ENCODE measurements at regions not wholly inside any gene's neighbourhood (a gene's known extent, or its start where the extent isn't known, plus 50 kb on each side); places are given as distances from the start of the nearest gene placed in this dataset.

GRCh38 chr6:14463110-14463509 lies 345.5 kb downstream of the CD83 start:
- Mint-ChIP-seq H3K27ac (no peak overlapping the region), H3K4me3 (no peak overlapping the region), H3K27me3 (no peaks in the 10 kb centered on the region), H3K36me3 (ENCODE audit: low read depth) (no peaks in the 10 kb centered on the region), H3K4me1 (peaks cover 2% of the 10 kb centered on the region)
- DNase-seq, result no peak
- H3K9me3 ChIP-seq (ENCODE audit: control insufficient read depth, low read length, poor library complexity, severe bottlenecking), result no peaks in the 10 kb centered on the region
- ATAC-seq, result no peak

GRCh38 chr6:14464055-14464454 lies 346.5 kb downstream of the CD83 start:
- peaks cover 2% of the 10 kb centered on the region for H3K4me1 Mint-ChIP-seq
- H3K4me3 Mint-ChIP-seq, result no peak overlapping the region
- H3K27me3 Mint-ChIP-seq, result no peaks in the 10 kb centered on the region
- H3K9me3 ChIP-seq (ENCODE audit: control insufficient read depth, low read length, poor library complexity, severe bottlenecking), result no peaks in the 10 kb centered on the region
- no peak overlapping the region for H3K27ac Mint-ChIP-seq
- DNase-seq (no peak), ATAC-seq (no peak)
- peaks cover 2% of the 10 kb centered on the region for H3K36me3 Mint-ChIP-seq (ENCODE audit: low read depth)

DNA sequence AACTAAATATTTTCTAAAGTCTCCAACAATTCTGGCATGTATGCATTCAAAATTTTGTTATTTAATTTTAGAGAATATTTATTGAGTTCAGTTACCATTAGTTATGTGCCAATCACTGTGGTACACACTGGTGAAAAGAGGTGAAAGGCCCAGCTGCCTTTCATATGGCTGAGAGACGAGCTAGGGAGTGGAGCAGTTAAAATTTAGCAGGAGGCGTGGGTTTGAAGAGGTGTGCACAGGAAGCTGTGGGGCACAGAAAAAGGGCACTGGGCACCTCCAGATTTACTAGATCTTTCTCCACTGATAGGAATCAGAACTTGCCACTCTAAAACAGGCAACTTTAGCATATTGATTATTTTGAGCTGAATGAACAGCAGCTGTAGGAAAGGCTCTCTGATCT lies 347.1 kb downstream of the CD83 start:
- no peak overlapping the region for H3K4me3 Mint-ChIP-seq
- no peaks in the 10 kb centered on the region for H3K27me3 Mint-ChIP-seq
- peaks cover 2% of the 10 kb centered on the region for H3K4me1 Mint-ChIP-seq
- peaks cover 2% of the 10 kb centered on the region for H3K36me3 Mint-ChIP-seq (ENCODE audit: low read depth)
- ATAC-seq (no peak), DNase-seq (no peak)
- H3K9me3 ChIP-seq (ENCODE audit: control insufficient read depth, low read length, poor library complexity, severe bottlenecking), result no peaks in the 10 kb centered on the region
- no peak overlapping the region for H3K27ac Mint-ChIP-seq

- no peak for DNase-seq
- no peaks in the 10 kb centered on the region for H3K4me1 Mint-ChIP-seq
- no peak for ATAC-seq
- H3K4me3 Mint-ChIP-seq, result no peak overlapping the region
- peaks cover 2% of the 10 kb centered on the region for H3K36me3 Mint-ChIP-seq (ENCODE audit: low read depth)
- H3K9me3 ChIP-seq (ENCODE audit: control insufficient read depth, low read length, poor library complexity, severe bottlenecking), result no peaks in the 10 kb centered on the region
- no peaks in the 10 kb centered on the region for H3K27me3 Mint-ChIP-seq
- no peak overlapping the region for H3K27ac Mint-ChIP-seq
Measured at GRCh38 chr6:14466278-14466677, 348.7 kb downstream of the CD83 start.

DNA sequence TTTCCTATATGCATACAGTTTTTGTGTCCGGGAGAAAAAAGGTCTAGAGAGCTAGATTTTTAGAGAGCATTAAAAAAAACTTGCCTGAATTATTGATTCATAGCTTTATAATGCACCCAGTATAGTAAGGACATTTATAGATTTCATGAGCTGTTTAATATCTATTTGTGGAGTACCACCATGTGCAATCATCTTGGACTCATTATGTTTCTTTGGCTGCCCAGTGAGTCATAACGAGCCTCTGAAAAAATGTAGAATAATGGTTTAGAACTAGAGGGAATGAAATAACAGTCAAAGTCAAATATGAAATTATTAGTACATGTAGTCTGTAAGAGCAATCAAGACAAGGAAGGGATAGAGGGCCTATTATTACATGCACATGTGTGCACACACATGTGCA lies 350.0 kb downstream of the CD83 start:
- ATAC-seq (no peak), DNase-seq (no peak)
- peaks cover 2% of the 10 kb centered on the region for H3K36me3 Mint-ChIP-seq (ENCODE audit: low read depth)
- no peaks in the 10 kb centered on the region for H3K4me1 Mint-ChIP-seq
- no peak overlapping the region for H3K4me3 Mint-ChIP-seq
- H3K27me3 Mint-ChIP-seq, result no peaks in the 10 kb centered on the region
- H3K27ac Mint-ChIP-seq, result no peak overlapping the region
- no peaks in the 10 kb centered on the region for H3K9me3 ChIP-seq (ENCODE audit: control insufficient read depth, low read length, poor library complexity, severe bottlenecking)

DNA sequence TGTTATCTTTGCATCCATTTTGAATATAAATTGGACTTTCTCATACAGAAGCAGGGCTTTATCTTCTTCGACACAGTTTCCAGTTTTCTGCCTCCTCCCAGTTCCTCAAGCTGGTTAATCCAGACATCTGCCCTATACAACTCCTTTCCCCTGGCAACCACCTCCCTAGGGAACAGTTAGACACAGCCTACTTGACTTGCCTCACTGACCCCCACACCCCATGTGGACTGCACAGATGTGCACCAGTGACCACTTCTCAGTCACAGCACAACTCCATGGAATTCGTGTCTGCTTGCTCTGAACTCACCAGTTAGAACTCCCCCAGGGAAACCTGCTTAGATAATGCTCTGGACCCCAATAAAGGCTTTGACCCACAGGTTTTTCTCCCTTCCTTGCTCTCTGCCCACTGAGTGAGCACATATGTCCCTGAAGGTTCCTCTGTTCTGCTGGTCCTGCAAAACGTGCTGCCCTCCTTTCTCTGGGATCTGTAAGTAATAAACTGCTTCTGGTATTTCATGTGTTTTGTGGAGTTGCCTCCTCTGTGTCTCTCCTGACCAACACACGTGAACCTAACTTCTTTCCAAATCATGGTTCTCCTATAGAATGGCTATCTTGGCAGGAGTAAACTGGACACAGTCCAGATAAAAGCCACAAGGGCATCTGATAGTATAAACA lies 351.2 kb downstream of the CD83 start:
- no peak overlapping the region for H3K27ac Mint-ChIP-seq
- no peaks in the 10 kb centered on the region for H3K9me3 ChIP-seq (ENCODE audit: control insufficient read depth, low read length, poor library complexity, severe bottlenecking)
- H3K4me1 Mint-ChIP-seq, result no peaks in the 10 kb centered on the region
- no peaks in the 10 kb centered on the region for H3K27me3 Mint-ChIP-seq
- ATAC-seq (no peak), DNase-seq (no peak)
- no peak overlapping the region for H3K4me3 Mint-ChIP-seq
- peaks cover 3% of the 10 kb centered on the region for H3K36me3 Mint-ChIP-seq (ENCODE audit: low read depth)

DNA sequence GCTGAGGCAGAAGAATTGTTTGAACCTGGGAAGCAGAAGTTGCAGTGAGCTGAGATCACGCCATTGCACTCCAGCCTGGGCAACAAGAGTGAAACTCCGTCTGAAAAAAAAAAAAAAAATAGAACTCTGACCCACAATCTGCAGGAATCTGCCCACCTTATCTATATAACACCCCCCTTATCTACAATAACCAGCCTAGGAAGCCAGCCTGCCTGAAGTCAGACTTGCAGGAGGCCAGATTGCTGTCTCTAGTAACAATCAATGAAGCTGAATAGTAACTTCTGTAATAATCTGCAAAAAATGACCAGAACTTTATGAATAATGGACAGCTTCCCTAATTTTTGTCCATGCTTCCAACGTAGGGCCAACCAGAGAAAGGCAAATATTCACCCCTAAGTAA lies 352.5 kb downstream of the CD83 start:
- H3K27me3 Mint-ChIP-seq, result no peaks in the 10 kb centered on the region
- H3K4me1 Mint-ChIP-seq, result no peaks in the 10 kb centered on the region
- no peak overlapping the region for H3K4me3 Mint-ChIP-seq
- H3K36me3 Mint-ChIP-seq (ENCODE audit: low read depth), result peaks cover 3% of the 10 kb centered on the region
- ATAC-seq (no peak), DNase-seq (no peak)
- no peak overlapping the region for H3K27ac Mint-ChIP-seq
- no peaks in the 10 kb centered on the region for H3K9me3 ChIP-seq (ENCODE audit: control insufficient read depth, low read length, poor library complexity, severe bottlenecking)

DNA sequence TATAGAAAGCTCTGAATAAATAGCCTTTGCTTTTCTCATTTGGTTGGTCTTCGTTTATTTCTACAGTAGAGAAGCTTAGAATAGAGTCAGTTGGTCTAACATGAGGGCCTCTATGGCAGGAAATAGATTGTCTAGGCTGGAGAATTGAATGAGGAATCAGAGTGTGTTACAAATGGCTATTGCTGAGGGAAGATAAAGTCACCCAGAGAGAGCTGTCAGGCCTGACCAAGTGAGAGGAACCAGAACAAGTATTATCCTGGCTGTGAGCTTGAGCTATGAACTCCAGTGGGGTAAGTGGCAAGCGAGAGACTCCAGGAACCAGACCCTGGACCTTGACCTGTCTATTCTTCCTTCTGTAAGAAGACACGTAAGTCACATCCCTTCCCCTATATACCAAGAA lies 353.1 kb downstream of the CD83 start:
- peaks cover 3% of the 10 kb centered on the region for H3K36me3 Mint-ChIP-seq (ENCODE audit: low read depth)
- no peaks in the 10 kb centered on the region for H3K27me3 Mint-ChIP-seq
- no peaks in the 10 kb centered on the region for H3K9me3 ChIP-seq (ENCODE audit: control insufficient read depth, low read length, poor library complexity, severe bottlenecking)
- DNase-seq (no peak), ATAC-seq (no peak)
- no peak overlapping the region for H3K4me3 Mint-ChIP-seq
- no peak overlapping the region for H3K27ac Mint-ChIP-seq
- H3K4me1 Mint-ChIP-seq, result no peaks in the 10 kb centered on the region

- H3K9me3 ChIP-seq (ENCODE audit: control insufficient read depth, low read length, poor library complexity, severe bottlenecking), result no peaks in the 10 kb centered on the region
- H3K27ac Mint-ChIP-seq, result no peak overlapping the region
- ATAC-seq (no peak), DNase-seq (no peak)
- no peak overlapping the region for H3K4me3 Mint-ChIP-seq
- H3K27me3 Mint-ChIP-seq, result no peaks in the 10 kb centered on the region
- H3K4me1 Mint-ChIP-seq, result no peaks in the 10 kb centered on the region
- peaks cover 3% of the 10 kb centered on the region for H3K36me3 Mint-ChIP-seq (ENCODE audit: low read depth)
Measured at GRCh38 chr6:14472255-14472985, 354.8 kb downstream of the CD83 start.

DNA sequence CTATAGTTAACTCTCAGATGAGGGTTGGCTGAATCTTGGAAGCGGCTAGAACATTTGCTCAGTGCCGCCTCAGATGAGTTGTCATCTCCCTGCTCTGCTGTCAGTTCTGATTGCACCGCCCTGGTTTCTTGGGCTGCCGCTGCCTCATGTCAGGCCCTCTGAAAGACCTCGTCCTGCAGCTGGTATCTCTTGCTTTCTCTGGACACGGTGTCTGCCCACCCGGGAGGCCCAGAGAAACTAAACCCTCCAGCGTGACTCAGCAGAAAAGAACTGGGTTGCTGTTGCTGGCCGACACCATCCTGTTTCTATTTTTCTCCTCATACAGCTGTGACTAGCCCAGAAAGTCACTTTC lies 355.4 kb downstream of the CD83 start:
- Mint-ChIP-seq H3K4me3 (no peak overlapping the region), H3K27ac (no peak overlapping the region), H3K4me1 (no peaks in the 10 kb centered on the region), H3K36me3 (ENCODE audit: low read depth) (peaks cover 3% of the 10 kb centered on the region), H3K27me3 (no peaks in the 10 kb centered on the region)
- H3K9me3 ChIP-seq (ENCODE audit: control insufficient read depth, low read length, poor library complexity, severe bottlenecking), result no peaks in the 10 kb centered on the region
- ATAC-seq, result no peak
- DNase-seq, result no peak

- H3K4me1 Mint-ChIP-seq, result no peaks in the 10 kb centered on the region
- H3K9me3 ChIP-seq (ENCODE audit: control insufficient read depth, low read length, poor library complexity, severe bottlenecking), result no peaks in the 10 kb centered on the region
- peaks cover 2% of the 10 kb centered on the region for H3K36me3 Mint-ChIP-seq (ENCODE audit: low read depth)
- H3K27me3 Mint-ChIP-seq, result no peaks in the 10 kb centered on the region
- no peak overlapping the region for H3K27ac Mint-ChIP-seq
- ATAC-seq (no peak), DNase-seq (no peak)
- H3K4me3 Mint-ChIP-seq, result no peak overlapping the region
Measured at GRCh38 chr6:14474816-14475215, 357.2 kb downstream of the CD83 start.

DNA sequence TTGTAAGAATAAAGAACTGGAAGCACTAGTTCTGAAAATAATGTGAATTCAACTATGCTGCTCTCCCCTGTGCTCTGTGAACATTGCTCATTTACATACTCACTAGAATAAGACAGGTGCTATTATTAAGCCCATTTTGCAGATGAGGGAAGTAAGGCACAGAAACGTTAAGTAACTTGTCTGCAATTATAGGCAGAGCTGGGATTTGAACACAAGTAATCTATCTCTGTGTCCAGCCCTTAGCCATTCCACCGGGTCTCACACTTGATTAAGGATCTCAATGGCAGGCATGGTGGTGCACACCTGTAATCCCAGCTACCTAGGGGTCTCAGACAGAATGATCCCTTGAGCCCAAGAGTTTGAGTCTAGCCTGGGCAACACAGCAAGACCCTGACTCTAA lies 357.7 kb downstream of the CD83 start:
- no peaks in the 10 kb centered on the region for H3K27me3 Mint-ChIP-seq
- ATAC-seq (no peak), DNase-seq (no peak)
- peaks cover 2% of the 10 kb centered on the region for H3K36me3 Mint-ChIP-seq (ENCODE audit: low read depth)
- H3K27ac Mint-ChIP-seq, result no peak overlapping the region
- H3K4me3 Mint-ChIP-seq, result no peak overlapping the region
- H3K9me3 ChIP-seq (ENCODE audit: control insufficient read depth, low read length, poor library complexity, severe bottlenecking), result no peaks in the 10 kb centered on the region
- H3K4me1 Mint-ChIP-seq, result no peaks in the 10 kb centered on the region

DNA sequence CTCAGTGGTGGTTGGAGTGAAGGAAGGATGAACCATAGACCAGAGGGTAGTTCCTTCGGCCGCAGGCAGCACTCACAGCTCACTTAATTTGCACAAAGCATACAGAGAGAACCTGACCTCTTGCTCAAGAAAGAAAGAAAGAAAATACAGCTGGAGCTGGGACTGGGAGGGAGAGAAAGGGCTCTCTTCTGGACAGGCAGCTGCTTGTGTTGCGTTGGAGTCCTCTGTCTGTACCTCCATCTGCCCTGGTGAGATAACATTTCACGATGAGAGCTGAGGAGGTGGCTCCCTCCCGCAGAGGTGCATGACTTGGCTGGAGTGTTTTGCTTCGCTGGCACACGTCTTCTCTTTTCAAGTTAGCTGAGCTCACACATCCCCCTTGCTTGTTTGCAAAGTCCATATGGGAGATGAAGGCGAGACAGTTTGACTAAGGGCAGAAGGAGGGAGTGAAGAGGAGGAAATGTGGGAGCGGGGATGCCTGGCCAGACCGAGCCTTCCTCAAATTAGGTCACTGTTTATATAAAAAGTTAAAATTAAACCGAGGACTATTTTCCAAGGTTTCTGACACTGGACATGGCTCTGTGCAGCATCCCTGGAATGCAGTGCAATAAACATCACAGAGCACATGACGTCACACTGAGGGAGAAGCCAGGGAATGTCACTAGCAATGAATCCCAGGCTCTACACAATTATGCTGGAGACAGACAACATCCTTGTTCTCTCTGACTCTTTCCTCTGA lies 359.4 kb downstream of the CD83 start:
- no peaks in the 10 kb centered on the region for H3K9me3 ChIP-seq (ENCODE audit: control insufficient read depth, low read length, poor library complexity, severe bottlenecking)
- no peaks in the 10 kb centered on the region for H3K27me3 Mint-ChIP-seq
- H3K36me3 Mint-ChIP-seq (ENCODE audit: low read depth), result peaks cover 3% of the 10 kb centered on the region
- DNase-seq (no peak), ATAC-seq (no peak)
- H3K27ac Mint-ChIP-seq, result no peak overlapping the region
- no peak overlapping the region for H3K4me3 Mint-ChIP-seq
- H3K4me1 Mint-ChIP-seq, result no peaks in the 10 kb centered on the region

- Mint-ChIP-seq H3K27me3 (no peaks in the 10 kb centered on the region), H3K4me1 (no peaks in the 10 kb centered on the region), H3K27ac (no peak overlapping the region), H3K4me3 (no peak overlapping the region), H3K36me3 (ENCODE audit: low read depth) (peaks cover 4% of the 10 kb centered on the region)
- ATAC-seq (no peak), DNase-seq (no peak)
- no peaks in the 10 kb centered on the region for H3K9me3 ChIP-seq (ENCODE audit: control insufficient read depth, low read length, poor library complexity, severe bottlenecking)
Measured at GRCh38 chr6:14477559-14477958, 360.0 kb downstream of the CD83 start.
